Esophagus muscularis mucosa (tissue), 4 donors: ENCODE measurements at regions not wholly inside any gene's neighbourhood (a gene's known extent, or its start where the extent isn't known, plus 50 kb on each side); places are given as distances from the start of the nearest gene placed in this dataset.

Experiments
- CTCF ChIP-seq, 3 experiments: fragments of 200-600 bp in 2 of 3; fragments of 450-650 bp in 1 of 3; sonication (generic) in 2 of 3; IDR thresholded peaks; one replicate each; pipeline ENCODE4 v1.5.1; 2017 to 2019; ENCODE audit warnings: antibody characterized with exemption in 3 of 3, mild to moderate bottlenecking in 2 of 3, moderate library complexity in 1 of 3
- EP300 ChIP-seq: sonication (generic); formaldehyde crosslinking; IDR thresholded peaks from one replicate; pipeline ENCODE4 v1.6.1; 2017; ENCODE audit warnings: antibody characterized with exemption
- POLR2A ChIP-seq: fragments of 450-650 bp; IDR thresholded peaks from one replicate; pipeline ENCODE4 v1.6.1; 2017; ENCODE audit warnings: antibody characterized with exemption, moderate library complexity, mild to moderate bottlenecking, low read depth
- POLR2AphosphoS5 ChIP-seq, 2 donors: sonication (generic); formaldehyde crosslinking; IDR thresholded peaks; one replicate each; pipeline ENCODE4 v1.6.1; 2017; ENCODE audit warnings: antibody characterized with exemption in 2 of 2

GRCh38 chr10:22824520-22824919 lies 103.3 kb upstream of the ARMC3 start:
- TF ChIP-seq CTCF (IDR thresholded peaks at IDR 0.05) (no peak), POLR2A (no peak), POLR2AphosphoS5 (IDR thresholded peaks at IDR 0.05) (no peak), EP300 (no peak)
